NCI-H345 treated with DMSO at 0.1 percent for 48 hours (cell line): ENCODE measurements at regions not wholly inside any gene's neighbourhood (a gene's known extent, or its start where the extent isn't known, plus 50 kb on each side); places are given as distances from the start of the nearest gene placed in this dataset.

Experiments
- DNase-seq: peaks from one replicate; lab custom pipeline; 2025; ENCODE audit not compliant: unreplicated experiment; lab: John Stamatoyannopoulos, UW

- DNase-seq = no peak
These were observed 445.3 kb upstream of the CITED2 start for GRCh38 chr6:139819776-139820175.

GRCh38 chr6:139812939-139813338, 438.5 kb upstream of the CITED2 start:
- DNase-seq = no peak

- no peak for DNase-seq
These were observed 427.3 kb upstream of the CITED2 start for GRCh38 chr6:139801571-139802321.

GRCh38 chr6:139800837-139801236, 426.4 kb upstream of the CITED2 start:
- DNase-seq = no peak

- no peak for DNase-seq
These were observed 416.1 kb upstream of the CITED2 start for GRCh38 chr6:139790527-139790926.

GRCh38 chr6:139784222-139784769, 409.8 kb upstream of the CITED2 start:
- no peak for DNase-seq

GRCh38 chr6:139779988-139780774, 405.7 kb upstream of the CITED2 start:
- no peak for DNase-seq

GRCh38 chr6:139778688-139779087, 404.2 kb upstream of the CITED2 start:
- no peak for DNase-seq

GRCh38 chr6:139778106-139778505, 403.7 kb upstream of the CITED2 start:
- DNase-seq = no peak

GRCh38 chr6:139777202-139777970, 402.9 kb upstream of the CITED2 start:
- no peak for DNase-seq

GRCh38 chr6:139776041-139776440, 401.6 kb upstream of the CITED2 start:
- DNase-seq = no peak

GRCh38 chr6:139768196-139768595, 393.7 kb upstream of the CITED2 start:
- no peak for DNase-seq

- no peak for DNase-seq
These were observed 392.3 kb upstream of the CITED2 start for GRCh38 chr6:139766796-139767195.

- DNase-seq = no peak
These were observed 391.4 kb upstream of the CITED2 start for GRCh38 chr6:139765825-139766285.

GRCh38 chr6:139764498-139764986, 390.1 kb upstream of the CITED2 start:
- no peak for DNase-seq

GRCh38 chr6:139763468-139764210, 389.2 kb upstream of the CITED2 start:
- no peak for DNase-seq

GRCh38 chr6:139762587-139763031, 388.2 kb upstream of the CITED2 start:
- DNase-seq = no peak

GRCh38 chr6:139760128-139760527, 385.7 kb upstream of the CITED2 start:
- no peak for DNase-seq

- DNase-seq = no peak
These were observed 384.6 kb upstream of the CITED2 start for GRCh38 chr6:139759086-139759485.

- DNase-seq = no peak
These were observed 383.8 kb upstream of the CITED2 start for GRCh38 chr6:139758209-139758611.
